ENCODE measurements at regions not wholly inside any gene's neighbourhood (a gene's known extent, or its start where the extent isn't known, plus 50 kb on each side); places are given as distances from the start of the nearest gene placed in this dataset.
"Not testable (repeated sequence)": the region's sequence is repeated elsewhere in the genome, so short reads cannot be mapped to it uniquely, and the experiment has no call there.

DNA sequence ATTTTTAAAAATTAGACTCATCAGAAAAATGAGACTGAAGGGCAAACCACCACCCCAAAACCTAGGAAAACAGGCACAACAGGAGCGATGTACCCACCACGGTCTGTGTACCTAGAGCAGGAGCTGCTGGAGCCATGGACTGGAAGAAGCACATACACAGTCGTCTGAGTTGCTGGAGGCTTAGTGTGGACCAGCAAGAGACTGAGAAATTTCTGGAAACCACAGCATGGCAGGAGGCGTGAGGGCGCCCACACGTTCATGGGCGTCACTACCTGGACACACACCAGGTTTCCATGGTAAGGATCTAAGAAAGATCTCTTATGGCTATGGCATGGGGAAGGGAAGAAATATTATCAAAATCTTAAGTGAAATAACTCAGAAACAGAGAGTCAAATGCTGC is 91.9 kb downstream of the MED10 start:
- ChIA-PET CTCF (no interaction called here), POLR2A (no interaction called here)
- intact Hi-C loops (cut with micrococcal nuclease) = no loop called here

DNA sequence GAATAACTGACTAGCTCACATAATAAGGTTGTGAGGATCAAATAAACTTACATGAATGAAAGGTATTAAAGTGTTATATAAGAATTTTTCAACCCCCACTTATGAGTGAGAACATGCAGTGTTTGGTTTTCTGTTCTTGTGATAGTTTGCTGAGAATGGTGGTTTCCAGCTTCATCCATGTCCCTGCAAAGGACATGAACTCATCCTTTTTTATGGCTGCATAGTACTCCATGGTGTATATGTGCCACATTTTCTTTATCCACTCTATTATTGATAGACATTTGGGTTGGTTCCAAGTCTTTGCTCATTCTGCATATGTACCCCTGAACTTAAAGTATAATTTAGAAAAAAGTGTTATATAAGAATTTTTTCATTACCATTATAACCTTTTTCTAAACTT is 93.9 kb downstream of the MED10 start:
- H3K4me3 Mint-ChIP-seq; H3K36me3 Mint-ChIP-seq (ENCODE audit: low read depth); POLR2A ChIA-PET; H3K9me3 Mint-ChIP-seq; CTCF ChIA-PET; H3K4me1 Mint-ChIP-seq (ENCODE audit: low read depth); intact Hi-C loops (cut with micrococcal nuclease); H3K27ac Mint-ChIP-seq; DNase-seq; H3K27me3 Mint-ChIP-seq; ATAC-seq: not testable (repeated sequence)

More for the DNA sequence above, 91.9 kb downstream of the MED10 start:
- Mint-ChIP-seq H3K4me3 (no peak overlapping the region), H3K9me3 (no peaks in the 10 kb centered on the region), H3K36me3 (ENCODE audit: low read depth) (no peaks in the 10 kb centered on the region), H3K4me1 (ENCODE audit: low read depth) (no peaks in the 10 kb centered on the region), H3K27me3 (peaks cover 7% of the 10 kb centered on the region), H3K27ac (no peak overlapping the region)
- ATAC-seq (no peak), DNase-seq (no peak)
- TF ChIP-seq, protein P1, sequence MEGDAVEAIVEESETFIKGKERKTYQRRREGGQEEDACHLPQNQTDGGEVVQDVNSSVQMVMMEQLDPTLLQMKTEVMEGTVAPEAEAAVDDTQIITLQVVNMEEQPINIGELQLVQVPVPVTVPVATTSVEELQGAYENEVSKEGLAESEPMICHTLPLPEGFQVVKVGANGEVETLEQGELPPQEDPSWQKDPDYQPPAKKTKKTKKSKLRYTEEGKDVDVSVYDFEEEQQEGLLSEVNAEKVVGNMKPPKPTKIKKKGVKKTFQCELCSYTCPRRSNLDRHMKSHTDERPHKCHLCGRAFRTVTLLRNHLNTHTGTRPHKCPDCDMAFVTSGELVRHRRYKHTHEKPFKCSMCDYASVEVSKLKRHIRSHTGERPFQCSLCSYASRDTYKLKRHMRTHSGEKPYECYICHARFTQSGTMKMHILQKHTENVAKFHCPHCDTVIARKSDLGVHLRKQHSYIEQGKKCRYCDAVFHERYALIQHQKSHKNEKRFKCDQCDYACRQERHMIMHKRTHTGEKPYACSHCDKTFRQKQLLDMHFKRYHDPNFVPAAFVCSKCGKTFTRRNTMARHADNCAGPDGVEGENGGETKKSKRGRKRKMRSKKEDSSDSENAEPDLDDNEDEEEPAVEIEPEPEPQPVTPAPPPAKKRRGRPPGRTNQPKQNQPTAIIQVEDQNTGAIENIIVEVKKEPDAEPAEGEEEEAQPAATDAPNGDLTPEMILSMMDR (IDR thresholded peaks at IDR 0.05) = no peak

DNA sequence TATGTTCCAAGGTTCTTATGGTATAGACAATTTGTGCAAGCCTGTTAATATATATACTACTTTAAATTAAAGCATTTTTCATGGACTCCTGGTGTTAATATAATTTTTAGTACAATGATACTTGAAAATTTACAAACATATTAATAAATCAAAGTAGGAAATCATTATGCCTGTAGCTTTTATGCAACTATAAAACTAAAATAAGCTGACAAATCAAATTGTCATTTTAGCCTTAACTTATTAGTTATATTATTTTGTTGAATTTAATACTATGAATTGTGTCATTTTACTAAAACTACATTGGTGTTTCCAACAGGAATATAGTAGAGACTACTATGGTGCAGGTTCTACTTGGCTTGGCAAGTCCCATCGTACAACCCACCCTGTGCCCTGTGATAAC is 96.0 kb downstream of the MED10 start:
- Mint-ChIP-seq H3K4me3 (no peak overlapping the region), H3K9me3 (no peaks in the 10 kb centered on the region), H3K36me3 (ENCODE audit: low read depth) (no peaks in the 10 kb centered on the region), H3K27me3 (peaks cover 7% of the 10 kb centered on the region), H3K4me1 (ENCODE audit: low read depth) (no peaks in the 10 kb centered on the region), H3K27ac (no peak overlapping the region)
- ATAC-seq (no peak), DNase-seq (no peak)
- TF ChIP-seq, protein P1 (IDR thresholded peaks at IDR 0.05) = no peak
- POLR2A ChIA-PET = no interaction called here
- intact Hi-C loops (cut with micrococcal nuclease) = no loop called here
- CTCF ChIA-PET = no interaction called here

DNA sequence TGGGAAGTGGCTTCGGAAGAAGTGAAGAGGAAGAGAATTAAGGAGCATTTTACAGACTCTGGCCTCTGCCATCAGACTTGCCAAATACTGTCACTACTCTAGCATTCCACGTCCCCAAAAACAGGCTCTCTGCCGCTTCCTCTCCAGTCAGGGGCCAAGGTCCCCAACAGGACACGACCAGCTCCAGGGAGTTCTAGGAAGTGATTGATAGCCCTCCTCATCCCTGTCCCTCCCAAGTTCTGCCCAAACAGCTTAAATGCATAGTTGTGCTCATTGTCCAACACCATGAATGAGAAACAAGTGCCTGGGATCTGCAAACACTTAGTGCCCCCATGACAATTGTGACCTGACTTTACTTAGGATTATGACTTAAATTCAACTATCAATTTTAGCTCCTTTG is 96.5 kb downstream of the MED10 start:
- H3K9me3 Mint-ChIP-seq = no peaks in the 10 kb centered on the region
- intact Hi-C loops (cut with micrococcal nuclease) = no loop called here
- ChIA-PET POLR2A (no interaction called here), CTCF (no interaction called here)
- DNase-seq (no peak), ATAC-seq (no peak)
- H3K36me3 Mint-ChIP-seq (ENCODE audit: low read depth) = no peaks in the 10 kb centered on the region
- H3K4me1 Mint-ChIP-seq (ENCODE audit: low read depth) = no peaks in the 10 kb centered on the region
- no peak overlapping the region for H3K4me3 Mint-ChIP-seq
- H3K27ac Mint-ChIP-seq = no peak overlapping the region
- TF ChIP-seq, protein P1 (IDR thresholded peaks at IDR 0.05) = no peak
- H3K27me3 Mint-ChIP-seq = peaks cover 9% of the 10 kb centered on the region

DNA sequence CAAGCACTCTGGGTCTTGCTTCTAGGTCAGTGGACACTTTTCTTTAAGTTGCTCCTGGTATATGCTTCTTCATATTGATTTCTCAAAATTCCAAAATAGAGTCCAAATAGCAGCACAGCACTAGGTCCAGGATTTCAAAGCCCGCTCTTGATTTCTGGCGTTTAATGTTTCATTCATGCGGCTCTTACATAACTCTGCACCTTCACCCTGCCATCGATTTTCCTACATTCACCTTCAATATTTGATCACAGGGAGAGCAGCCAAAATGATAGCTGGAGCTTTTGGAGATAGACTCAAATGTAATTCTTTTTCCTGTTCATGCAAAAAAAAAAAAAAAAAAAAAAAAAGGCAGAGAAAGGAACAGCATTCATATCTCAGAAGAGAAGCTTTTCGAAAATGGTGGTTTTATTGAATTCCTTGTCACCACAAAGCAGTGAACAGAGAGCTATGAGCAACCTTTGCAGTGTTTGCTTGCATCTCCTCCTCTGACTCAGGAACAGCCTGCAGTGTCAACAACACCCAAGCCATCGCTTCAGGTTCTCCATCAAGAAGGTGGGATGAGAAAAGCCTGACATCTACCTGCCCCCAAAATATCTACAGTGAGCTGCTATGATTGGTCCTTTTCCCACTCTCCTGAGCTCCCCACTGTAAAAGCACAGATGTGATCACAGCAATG is 97.8 kb downstream of the MED10 start:
- Mint-ChIP-seq H3K9me3 (no peaks in the 10 kb centered on the region), H3K4me1 (ENCODE audit: low read depth) (no peaks in the 10 kb centered on the region), H3K27me3 (peaks cover 9% of the 10 kb centered on the region), H3K4me3 (no peak overlapping the region), H3K27ac (no peak overlapping the region), H3K36me3 (ENCODE audit: low read depth) (no peaks in the 10 kb centered on the region)
- intact Hi-C loops (cut with micrococcal nuclease) = no loop called here
- TF ChIP-seq, protein P1 (IDR thresholded peaks at IDR 0.05) = no peak
- DNase-seq (no peak), ATAC-seq (no peak)
- POLR2A ChIA-PET = no interaction called here
- CTCF ChIA-PET = interaction anchor here (0.6 kb wide), 1 partner anchor 8 kb away, joined by 3 read pairs; no protein-coding TSS in a partner anchor

All from activated CD8-positive, alpha-beta T cell treated with anti-CD3 and anti-CD28 coated beads for 36 hours (primary cell).